ENCODE measurements at regions not wholly inside any gene's neighbourhood (a gene's known extent, or its start where the extent isn't known, plus 50 kb on each side); places are given as distances from the start of the nearest gene placed in this dataset.

DNA sequence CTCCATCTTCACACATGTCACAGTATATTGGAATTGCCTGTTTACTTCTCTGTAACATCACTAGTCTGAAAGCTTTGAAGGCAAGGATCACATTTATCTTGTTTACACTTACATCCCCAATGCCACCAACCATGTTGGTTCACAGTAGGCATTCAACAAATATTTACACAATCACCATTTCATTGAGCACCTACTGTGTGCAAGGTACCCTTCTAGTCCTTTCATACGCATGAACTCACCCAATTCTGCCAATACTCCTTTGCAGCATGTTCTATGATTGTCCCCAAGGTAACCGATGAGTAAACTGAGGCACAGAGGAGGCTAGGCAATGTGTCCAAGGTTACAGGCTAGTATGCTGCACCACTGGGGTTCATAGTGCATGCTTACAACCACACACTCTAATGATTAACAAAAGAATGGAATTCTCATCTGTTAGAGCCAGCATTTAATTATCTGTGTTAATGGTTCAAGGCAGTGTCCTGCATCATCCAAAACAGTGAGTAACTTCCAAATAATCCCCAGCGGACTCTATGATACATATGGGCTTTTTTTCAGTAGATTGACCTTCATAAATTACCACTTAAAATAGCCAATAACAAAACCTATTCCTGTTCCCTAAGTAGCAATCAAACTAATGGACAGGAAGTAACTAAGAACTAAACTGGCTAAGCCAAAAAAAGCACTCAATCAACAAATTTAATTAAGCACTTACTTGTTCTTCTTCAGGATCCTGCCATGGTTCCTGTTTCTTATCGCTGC lies 364.5 kb upstream of the XYLT1 start:
- Histone ChIP-seq H3K4me3 (no peak overlapping the region), H3K36me3 (no peaks in the 10 kb centered on the region), H3K9me3 (no peaks in the 10 kb centered on the region), H3K27ac (no peak overlapping the region), H3K27me3 (no peaks in the 10 kb centered on the region), H3K4me1 (no peaks in the 10 kb centered on the region)
- TF ChIP-seq, protein P1, sequence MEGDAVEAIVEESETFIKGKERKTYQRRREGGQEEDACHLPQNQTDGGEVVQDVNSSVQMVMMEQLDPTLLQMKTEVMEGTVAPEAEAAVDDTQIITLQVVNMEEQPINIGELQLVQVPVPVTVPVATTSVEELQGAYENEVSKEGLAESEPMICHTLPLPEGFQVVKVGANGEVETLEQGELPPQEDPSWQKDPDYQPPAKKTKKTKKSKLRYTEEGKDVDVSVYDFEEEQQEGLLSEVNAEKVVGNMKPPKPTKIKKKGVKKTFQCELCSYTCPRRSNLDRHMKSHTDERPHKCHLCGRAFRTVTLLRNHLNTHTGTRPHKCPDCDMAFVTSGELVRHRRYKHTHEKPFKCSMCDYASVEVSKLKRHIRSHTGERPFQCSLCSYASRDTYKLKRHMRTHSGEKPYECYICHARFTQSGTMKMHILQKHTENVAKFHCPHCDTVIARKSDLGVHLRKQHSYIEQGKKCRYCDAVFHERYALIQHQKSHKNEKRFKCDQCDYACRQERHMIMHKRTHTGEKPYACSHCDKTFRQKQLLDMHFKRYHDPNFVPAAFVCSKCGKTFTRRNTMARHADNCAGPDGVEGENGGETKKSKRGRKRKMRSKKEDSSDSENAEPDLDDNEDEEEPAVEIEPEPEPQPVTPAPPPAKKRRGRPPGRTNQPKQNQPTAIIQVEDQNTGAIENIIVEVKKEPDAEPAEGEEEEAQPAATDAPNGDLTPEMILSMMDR (IDR thresholded peaks at IDR 0.05) = no peak
- no peak for TF ChIP-seq POLR2A (IDR thresholded peaks at IDR 0.05)
- DNase-seq = no peak
- intact Hi-C loops (cut with DNase I; ENCODE audit: low total_unique reads) = no loop called here

DNA sequence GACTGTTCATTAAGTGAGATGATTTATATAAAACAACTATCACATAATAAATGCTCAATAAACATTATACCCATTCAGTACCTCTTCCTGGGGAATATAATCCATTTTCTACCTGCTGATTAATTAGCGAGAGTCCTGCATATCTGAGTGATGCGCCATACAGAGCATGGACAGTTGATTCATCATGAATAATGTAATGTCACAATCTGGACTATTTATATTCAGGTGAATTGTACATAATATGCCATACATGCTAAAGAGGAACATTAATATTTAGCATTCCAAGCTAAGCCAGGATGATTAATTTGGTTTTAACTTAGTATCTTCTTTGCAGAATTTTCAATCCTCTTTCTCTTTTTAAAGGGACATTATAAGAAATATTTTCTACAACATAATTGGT lies 362.0 kb upstream of the XYLT1 start:
- no peak overlapping the region for H3K4me3 ChIP-seq
- no peaks in the 10 kb centered on the region for H3K4me1 ChIP-seq
- H3K9me3 ChIP-seq = no peaks in the 10 kb centered on the region
- no peak for TF ChIP-seq POLR2A (IDR thresholded peaks at IDR 0.05)
- intact Hi-C loops (cut with DNase I; ENCODE audit: low total_unique reads) = no loop called here
- no peaks in the 10 kb centered on the region for H3K27me3 ChIP-seq
- H3K27ac ChIP-seq = no peak overlapping the region
- DNase-seq = no peak
- H3K36me3 ChIP-seq = no peaks in the 10 kb centered on the region

DNA sequence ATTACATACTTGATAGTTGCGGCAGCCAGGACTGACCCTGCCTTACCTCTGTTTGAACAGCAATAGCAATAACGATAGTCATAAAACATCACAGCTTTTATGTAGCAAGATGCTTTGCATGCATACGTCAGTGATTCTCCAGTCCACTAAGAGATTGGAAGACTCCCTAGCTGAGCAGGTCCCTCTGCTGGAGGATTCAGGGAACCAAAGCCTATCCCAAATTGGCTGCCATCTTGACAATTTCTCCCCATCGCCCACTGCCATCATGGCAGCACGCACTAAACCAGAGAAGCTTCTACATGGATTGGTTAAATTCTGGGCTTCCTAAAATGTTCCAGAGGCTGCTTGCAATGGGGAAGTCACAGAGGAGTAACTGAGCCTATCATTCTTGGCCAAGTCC lies 360.6 kb upstream of the XYLT1 start:
- intact Hi-C loops (cut with DNase I; ENCODE audit: low total_unique reads) = no loop called here

DNA sequence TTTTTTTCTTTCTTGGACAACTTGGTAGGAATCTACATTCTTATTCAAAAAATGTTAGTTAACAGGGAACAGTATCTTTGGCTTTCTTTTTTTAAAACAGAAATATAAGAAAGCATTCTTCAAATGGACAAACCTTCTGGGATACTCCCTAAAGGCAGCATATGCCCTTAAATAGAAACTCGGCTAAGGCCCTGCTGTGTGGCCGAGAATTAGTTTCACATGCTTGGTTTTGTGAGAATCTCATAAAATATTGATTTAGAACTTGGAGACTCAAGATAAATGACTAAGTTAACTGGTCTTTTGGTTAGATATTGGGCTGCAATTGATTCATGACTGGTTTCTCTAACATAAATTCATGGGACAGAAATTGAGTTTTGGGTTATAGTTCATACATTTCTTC lies 359.9 kb upstream of the XYLT1 start:
- Histone ChIP-seq H3K9me3 (no peaks in the 10 kb centered on the region), H3K4me1 (no peaks in the 10 kb centered on the region), H3K36me3 (no peaks in the 10 kb centered on the region), H3K27ac (peak overlapping the region in 1 of 2 donors; percentile 57), H3K4me3 (no peak overlapping the region), H3K27me3 (no peaks in the 10 kb centered on the region)
- DNase-seq = no peak
- intact Hi-C loops (cut with DNase I; ENCODE audit: low total_unique reads) = no loop called here
- no peak for TF ChIP-seq POLR2A (IDR thresholded peaks at IDR 0.05)
- TF ChIP-seq, protein P1 (IDR thresholded peaks at IDR 0.05) = no peak

More for the DNA sequence above, 360.6 kb upstream of the XYLT1 start:
- no peak for DNase-seq
- Histone ChIP-seq H3K4me3 (no peak overlapping the region), H3K9me3 (no peaks in the 10 kb centered on the region), H3K27me3 (no peaks in the 10 kb centered on the region), H3K27ac (no peak overlapping the region), H3K36me3 (no peaks in the 10 kb centered on the region), H3K4me1 (no peaks in the 10 kb centered on the region)
- no peak for TF ChIP-seq POLR2A (IDR thresholded peaks at IDR 0.05)
- TF ChIP-seq, protein P1 (IDR thresholded peaks at IDR 0.05) = no peak

DNA sequence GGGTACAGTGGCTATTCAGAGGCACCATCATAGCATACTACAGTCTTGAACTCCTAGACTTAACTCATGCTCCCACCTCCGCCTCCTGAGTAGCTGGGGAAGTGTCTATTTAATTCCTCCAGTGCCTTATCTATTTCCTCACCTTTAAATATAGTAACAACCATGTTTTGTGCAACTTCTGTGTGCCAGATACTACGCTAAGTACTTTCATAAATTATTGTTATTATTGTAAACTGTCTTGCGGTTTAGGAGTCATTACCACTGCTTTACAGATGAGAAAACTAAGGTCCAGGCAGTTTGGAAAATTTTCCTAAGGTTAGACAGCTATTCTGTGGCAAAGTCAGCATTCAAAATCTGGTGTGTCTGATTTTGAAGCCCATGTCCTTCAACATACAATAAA lies 359.1 kb upstream of the XYLT1 start:
- TF ChIP-seq POLR2A (IDR thresholded peaks at IDR 0.05) = no peak
- TF ChIP-seq, protein P1 (IDR thresholded peaks at IDR 0.05) = no peak
- H3K4me3 ChIP-seq = no peak overlapping the region
- H3K27me3 ChIP-seq = no peaks in the 10 kb centered on the region
- no peaks in the 10 kb centered on the region for H3K4me1 ChIP-seq
- intact Hi-C loops (cut with DNase I; ENCODE audit: low total_unique reads) = no loop called here
- no peaks in the 10 kb centered on the region for H3K36me3 ChIP-seq
- H3K27ac ChIP-seq = peak overlapping the region in 1 of 2 donors; percentile 57
- no peak for DNase-seq
- no peaks in the 10 kb centered on the region for H3K9me3 ChIP-seq
